NCI-H146 treated with DMSO at 0.1 percent for 48 hours (cell line): ENCODE measurements at regions not wholly inside any gene's neighbourhood (a gene's known extent, or its start where the extent isn't known, plus 50 kb on each side); places are given as distances from the start of the nearest gene placed in this dataset.

ENCODE experiments used
- DNase-seq: peaks from one replicate; lab custom pipeline; 2025; ENCODE audit not compliant: unreplicated experiment; lab: John Stamatoyannopoulos, UW

- DNase-seq = no peak
Measured at GRCh38 chr4:32318926-32319325, 1598.8 kb downstream of the PCDH7 start.

- no peak for DNase-seq
Measured at GRCh38 chr4:32321421-32321820, 1601.3 kb downstream of the PCDH7 start.

GRCh38 chr4:32334759-32335158 lies 1614.6 kb downstream of the PCDH7 start:
- DNase-seq = no peak

GRCh38 chr4:32337403-32337802 lies 1617.2 kb downstream of the PCDH7 start:
- DNase-seq = no peak

GRCh38 chr4:32340591-32340990 lies 1620.4 kb downstream of the PCDH7 start:
- DNase-seq = no peak

- DNase-seq = no peak
Measured at GRCh38 chr4:32341342-32341741, 1621.2 kb downstream of the PCDH7 start.

- no peak for DNase-seq
Measured at GRCh38 chr4:32342054-32342453, 1621.9 kb downstream of the PCDH7 start.

GRCh38 chr4:32349026-32349425 lies 1628.9 kb downstream of the PCDH7 start:
- DNase-seq = no peak

GRCh38 chr4:32374206-32374605 lies 1654.0 kb downstream of the PCDH7 start:
- no peak for DNase-seq

- no peak for DNase-seq
Measured at GRCh38 chr4:32393806-32394205, 1673.6 kb downstream of the PCDH7 start.

- DNase-seq = no peak
Measured at GRCh38 chr4:32394255-32394654, 1674.1 kb downstream of the PCDH7 start.

GRCh38 chr4:32396507-32397070 lies 1676.4 kb downstream of the PCDH7 start:
- no peak for DNase-seq

GRCh38 chr4:32400870-32401269 lies 1680.7 kb downstream of the PCDH7 start:
- no peak for DNase-seq

- no peak for DNase-seq
Measured at GRCh38 chr4:32417113-32417704, 1697.0 kb downstream of the PCDH7 start.

GRCh38 chr4:32423267-32423666 lies 1703.1 kb downstream of the PCDH7 start:
- no peak for DNase-seq

- DNase-seq = no peak
Measured at GRCh38 chr4:32425243-32425642, 1705.1 kb downstream of the PCDH7 start.

GRCh38 chr4:32427566-32427965 lies 1707.4 kb downstream of the PCDH7 start:
- DNase-seq = no peak

- no peak for DNase-seq
Measured at GRCh38 chr4:32429151-32429550, 1709.0 kb downstream of the PCDH7 start.

- no peak for DNase-seq
Measured at GRCh38 chr4:32435308-32435707, 1715.1 kb downstream of the PCDH7 start.

- DNase-seq = no peak
Measured at GRCh38 chr4:32436816-32437215, 1716.6 kb downstream of the PCDH7 start.

- DNase-seq = no peak
Measured at GRCh38 chr4:32440391-32440790, 1720.2 kb downstream of the PCDH7 start.

GRCh38 chr4:32454482-32454881 lies 1734.3 kb downstream of the PCDH7 start:
- no peak for DNase-seq

GRCh38 chr4:32455231-32455630 lies 1735.1 kb downstream of the PCDH7 start:
- no peak for DNase-seq
